Vagina (tissue), 2 donors: ENCODE measurements at regions not wholly inside any gene's neighbourhood (a gene's known extent, or its start where the extent isn't known, plus 50 kb on each side); places are given as distances from the start of the nearest gene placed in this dataset.

Experiments
- DNase-seq, 2 donors: peaks; one replicate each; pipeline ENCODE4 v3.0.0-alpha.2; 2017; ENCODE audit errors: extremely low spot score in 2 of 2
- H3K27ac ChIP-seq: fragments of 200-600 bp; sonication (generic); one replicate; pipeline ENCODE4 v1.5.1; 2019
- H3K27me3 ChIP-seq: fragments of 200-600 bp; sonication (generic); one replicate; pipeline ENCODE4 v1.5.1; 2019
- H3K36me3 ChIP-seq, 2 donors: fragments of 200-600 bp; sonication (generic); one replicate each; pipeline ENCODE4 v1.5.1; 2017 to 2019
- H3K4me1 ChIP-seq: fragments of 200-600 bp; sonication (generic); one replicate; pipeline ENCODE4 v1.5.1; 2019
- H3K4me3 ChIP-seq, 2 donors: fragments of 200-600 bp; sonication (generic); 1 replicate in 1 of 2; 2 replicates in 1 of 2; pipeline ENCODE4 v1.5.1; 2016 to 2019
- H3K9me3 ChIP-seq: fragments of 200-600 bp; sonication (generic); one replicate; pipeline ENCODE4 v1.5.1; 2019
- POLR2A ChIP-seq, 2 donors: fragments of 450-650 bp; IDR thresholded peaks; one replicate each; pipeline ENCODE4 v1.6.1; 2017; ENCODE audit warnings: antibody characterized with exemption in 2 of 2, mild to moderate bottlenecking in 2 of 2, moderate library complexity in 2 of 2
- POLR2AphosphoS5 ChIP-seq, 2 donors: sonication (generic); formaldehyde crosslinking; IDR thresholded peaks; one replicate each; pipeline ENCODE4 v1.9.0; 2017; ENCODE audit warnings: antibody characterized with exemption in 2 of 2, mild to moderate bottlenecking in 2 of 2, low read depth in 1 of 2; ENCODE audit not compliant: insufficient read depth in 1 of 2
- intact Hi-C: fragments of 100-400 bp; cut with DNase I; formaldehyde crosslinking; loops from one replicate; pipeline ENCODE4 v1.15.1; 2023
- TF ChIP-seq, protein P1 (sequence below), 3 experiments: fragments of 450-650 bp in 2 of 3; fragments of 200-600 bp in 1 of 3; sonication (generic) in 1 of 3; IDR thresholded peaks; one replicate each; pipeline ENCODE4 v1.5.1; 2017 to 2019; ENCODE audit warnings: antibody characterized with exemption in 3 of 3, mild to moderate bottlenecking in 2 of 3, moderate library complexity in 2 of 3

DNA sequence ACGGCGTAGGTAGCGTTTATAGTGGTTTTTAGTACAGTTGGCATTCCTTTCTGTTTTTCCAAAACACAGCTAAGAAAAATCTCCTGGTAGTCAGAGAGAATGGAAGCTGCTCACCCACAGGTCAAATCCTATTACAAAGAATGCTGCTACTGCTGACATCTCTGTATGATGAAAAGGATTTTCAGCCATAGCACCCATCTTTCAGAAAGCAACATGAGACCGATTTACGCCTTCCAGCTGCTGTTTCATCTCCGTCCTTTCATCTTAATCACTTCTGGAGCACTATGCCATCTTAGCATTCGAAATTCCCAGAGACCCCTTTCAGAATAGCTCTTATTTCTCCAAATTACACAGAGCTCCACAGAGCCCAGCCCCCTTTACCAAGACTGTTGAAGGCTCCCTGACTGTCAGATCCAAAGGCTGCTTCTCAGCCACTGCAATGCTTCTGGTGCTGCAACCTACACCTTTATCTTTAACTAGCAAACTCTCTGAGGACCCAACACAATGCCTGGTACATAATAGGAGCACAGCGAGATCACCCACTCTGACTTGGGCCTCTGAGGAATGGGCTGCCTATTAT lies 211.8 kb downstream of the NEDD1 start:
- H3K27ac ChIP-seq, result no peak overlapping the region
- H3K36me3 ChIP-seq, result no peaks in the 10 kb centered on the region
- H3K27me3 ChIP-seq, result no peaks in the 10 kb centered on the region
- no peak for DNase-seq
- H3K4me3 ChIP-seq, result no peak overlapping the region
- no peaks in the 10 kb centered on the region for H3K9me3 ChIP-seq
- TF ChIP-seq, protein P1, sequence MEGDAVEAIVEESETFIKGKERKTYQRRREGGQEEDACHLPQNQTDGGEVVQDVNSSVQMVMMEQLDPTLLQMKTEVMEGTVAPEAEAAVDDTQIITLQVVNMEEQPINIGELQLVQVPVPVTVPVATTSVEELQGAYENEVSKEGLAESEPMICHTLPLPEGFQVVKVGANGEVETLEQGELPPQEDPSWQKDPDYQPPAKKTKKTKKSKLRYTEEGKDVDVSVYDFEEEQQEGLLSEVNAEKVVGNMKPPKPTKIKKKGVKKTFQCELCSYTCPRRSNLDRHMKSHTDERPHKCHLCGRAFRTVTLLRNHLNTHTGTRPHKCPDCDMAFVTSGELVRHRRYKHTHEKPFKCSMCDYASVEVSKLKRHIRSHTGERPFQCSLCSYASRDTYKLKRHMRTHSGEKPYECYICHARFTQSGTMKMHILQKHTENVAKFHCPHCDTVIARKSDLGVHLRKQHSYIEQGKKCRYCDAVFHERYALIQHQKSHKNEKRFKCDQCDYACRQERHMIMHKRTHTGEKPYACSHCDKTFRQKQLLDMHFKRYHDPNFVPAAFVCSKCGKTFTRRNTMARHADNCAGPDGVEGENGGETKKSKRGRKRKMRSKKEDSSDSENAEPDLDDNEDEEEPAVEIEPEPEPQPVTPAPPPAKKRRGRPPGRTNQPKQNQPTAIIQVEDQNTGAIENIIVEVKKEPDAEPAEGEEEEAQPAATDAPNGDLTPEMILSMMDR (IDR thresholded peaks at IDR 0.05), result no peak
- TF ChIP-seq POLR2AphosphoS5 (IDR thresholded peaks at IDR 0.05; ENCODE audit: insufficient read depth in 1 of 2, low read depth in 1 of 2), result no peak
- no peak for TF ChIP-seq POLR2A (IDR thresholded peaks at IDR 0.05)
- intact Hi-C loops, result no loop called here
- no peaks in the 10 kb centered on the region for H3K4me1 ChIP-seq

DNA sequence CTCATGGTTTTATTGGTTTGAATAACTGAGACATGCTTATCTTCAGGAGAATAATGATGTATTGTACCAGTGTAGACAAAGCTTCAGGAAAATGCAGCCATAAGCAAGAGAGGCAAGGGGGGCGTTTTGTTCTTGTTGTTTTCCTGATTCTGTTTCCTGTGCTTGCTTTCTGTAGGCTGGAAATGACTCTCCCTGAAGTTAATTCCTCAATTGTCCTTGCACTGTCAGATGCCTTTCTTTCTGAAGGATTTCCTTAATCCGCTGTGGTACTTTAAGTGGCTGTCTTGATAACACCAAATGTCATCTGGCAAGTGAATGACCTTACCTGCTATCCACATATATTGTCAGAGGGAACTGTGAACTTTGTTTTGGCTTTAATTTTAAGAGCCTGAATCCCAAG lies 220.0 kb downstream of the NEDD1 start:
- TF ChIP-seq POLR2AphosphoS5 (IDR thresholded peaks at IDR 0.05; ENCODE audit: insufficient read depth in 1 of 2, low read depth in 1 of 2) (no peak), POLR2A (IDR thresholded peaks at IDR 0.05) (no peak)
- TF ChIP-seq, protein P1 (IDR thresholded peaks at IDR 0.05), result no peak
- no peak for DNase-seq

DNA sequence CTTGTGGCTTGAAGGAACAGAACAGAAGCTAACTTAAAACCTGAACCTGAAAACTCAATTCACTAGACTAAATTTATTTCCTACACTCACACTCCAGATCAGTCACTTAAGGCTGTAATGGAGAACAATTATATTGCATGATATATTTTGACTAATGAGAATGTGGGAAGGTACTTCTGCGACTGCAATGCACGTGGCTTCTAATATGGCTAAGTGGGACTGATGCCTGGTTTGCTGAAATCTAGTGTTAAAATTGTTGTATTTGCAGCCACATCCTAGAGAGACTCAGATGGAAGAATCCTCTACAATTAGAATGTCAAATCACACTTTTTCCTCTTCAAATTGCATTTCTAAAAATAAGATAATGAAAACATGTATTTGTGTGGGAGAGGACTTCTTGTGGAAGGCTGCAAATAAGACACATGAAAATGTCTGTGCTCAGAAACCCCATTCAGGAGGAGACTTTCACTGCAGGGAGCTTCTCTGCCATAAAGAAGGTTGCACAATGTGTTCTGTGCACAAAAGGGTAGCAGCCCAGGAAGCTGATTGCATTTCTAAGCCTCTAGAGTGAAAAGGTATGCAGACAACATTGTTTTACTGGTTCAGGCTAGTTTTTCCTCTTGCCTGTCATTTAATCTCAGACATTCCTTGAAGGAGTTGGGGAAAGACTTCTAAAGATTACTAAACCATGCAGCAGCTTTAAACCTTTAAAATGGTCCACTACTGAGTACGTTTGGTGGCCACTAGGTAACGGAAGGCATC lies 224.3 kb downstream of the NEDD1 start:
- DNase-seq, result no peak
- Histone ChIP-seq H3K4me3 (no peak overlapping the region), H3K4me1 (no peaks in the 10 kb centered on the region), H3K27ac (no peak overlapping the region), H3K36me3 (no peaks in the 10 kb centered on the region), H3K9me3 (no peaks in the 10 kb centered on the region), H3K27me3 (no peaks in the 10 kb centered on the region)
- no peak for TF ChIP-seq POLR2AphosphoS5 (IDR thresholded peaks at IDR 0.05; ENCODE audit: insufficient read depth in 1 of 2, low read depth in 1 of 2)
- TF ChIP-seq, protein P1 (IDR thresholded peaks at IDR 0.05), result no peak
- no peak for TF ChIP-seq POLR2A (IDR thresholded peaks at IDR 0.05)
- intact Hi-C loops, result no loop called here

More for the DNA sequence above, 220.0 kb downstream of the NEDD1 start:
- no peak overlapping the region for H3K4me3 ChIP-seq
- H3K4me1 ChIP-seq, result no peaks in the 10 kb centered on the region
- no peaks in the 10 kb centered on the region for H3K36me3 ChIP-seq
- H3K27ac ChIP-seq, result no peak overlapping the region
- H3K27me3 ChIP-seq, result no peaks in the 10 kb centered on the region
- intact Hi-C loops, result no loop called here
- H3K9me3 ChIP-seq, result no peaks in the 10 kb centered on the region

DNA sequence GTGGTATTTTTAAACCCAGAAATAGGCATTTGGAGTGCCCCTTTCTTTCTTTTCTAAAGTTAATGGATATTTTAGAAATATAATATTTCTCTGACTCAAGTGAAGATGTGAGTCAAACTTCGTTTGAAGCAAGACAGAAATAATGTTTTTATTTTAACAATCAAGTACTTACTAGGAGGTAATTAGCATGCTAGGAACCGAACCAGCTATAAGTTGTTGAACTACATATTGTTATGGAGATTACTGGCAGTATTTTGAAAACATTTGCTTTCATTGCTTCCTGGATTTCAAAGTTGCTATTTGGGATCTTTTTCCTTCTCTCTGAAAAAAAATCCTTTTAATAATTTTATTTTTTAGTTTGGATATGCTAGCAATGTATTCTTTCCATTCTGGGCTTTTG lies 225.2 kb downstream of the NEDD1 start:
- intact Hi-C loops, result no loop called here
- no peak for TF ChIP-seq POLR2AphosphoS5 (IDR thresholded peaks at IDR 0.05; ENCODE audit: insufficient read depth in 1 of 2, low read depth in 1 of 2)
- TF ChIP-seq, protein P1 (IDR thresholded peaks at IDR 0.05), result no peak
- TF ChIP-seq POLR2A (IDR thresholded peaks at IDR 0.05), result no peak
- H3K4me1 ChIP-seq, result no peaks in the 10 kb centered on the region

DNA sequence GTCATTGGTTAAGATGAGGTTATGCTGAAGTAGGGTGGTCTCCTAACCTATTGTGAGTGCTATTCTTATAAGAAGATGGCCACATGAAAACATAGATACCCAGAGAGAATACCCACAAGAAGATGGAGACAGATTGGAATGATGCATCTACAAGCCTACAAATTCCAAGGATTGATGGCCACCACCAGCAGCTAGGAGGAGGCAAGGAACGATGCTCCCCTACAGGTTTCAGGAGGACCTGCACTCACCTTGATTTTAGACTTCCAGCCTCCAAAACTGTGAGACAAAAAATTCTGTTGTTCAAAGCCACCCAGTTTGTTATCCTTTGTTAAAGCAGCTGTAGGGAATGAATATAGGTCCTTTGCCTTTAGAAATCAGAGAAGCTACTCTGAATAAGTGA lies 227.4 kb downstream of the NEDD1 start:
- Histone ChIP-seq H3K27ac (no peak overlapping the region), H3K36me3 (no peaks in the 10 kb centered on the region), H3K4me3 (no peak overlapping the region), H3K27me3 (no peaks in the 10 kb centered on the region), H3K4me1 (no peaks in the 10 kb centered on the region), H3K9me3 (no peaks in the 10 kb centered on the region)
- TF ChIP-seq, protein P1 (IDR thresholded peaks at IDR 0.05), result no peak
- TF ChIP-seq POLR2AphosphoS5 (IDR thresholded peaks at IDR 0.05; ENCODE audit: insufficient read depth in 1 of 2, low read depth in 1 of 2), result no peak
- TF ChIP-seq POLR2A (IDR thresholded peaks at IDR 0.05), result no peak
- intact Hi-C loops, result no loop called here
- DNase-seq, result no peak

More for the DNA sequence above, 225.2 kb downstream of the NEDD1 start:
- Histone ChIP-seq H3K9me3 (no peaks in the 10 kb centered on the region), H3K27ac (no peak overlapping the region), H3K36me3 (no peaks in the 10 kb centered on the region), H3K4me3 (no peak overlapping the region), H3K27me3 (no peaks in the 10 kb centered on the region)
- DNase-seq, result no peak
